ENCODE measurements at regions not wholly inside any gene's neighbourhood (a gene's known extent, or its start where the extent isn't known, plus 50 kb on each side); places are given as distances from the start of the nearest gene placed in this dataset.
"Not testable (repeated sequence)": the region's sequence is repeated elsewhere in the genome, so short reads cannot be mapped to it uniquely, and the experiment has no call there.

DNA sequence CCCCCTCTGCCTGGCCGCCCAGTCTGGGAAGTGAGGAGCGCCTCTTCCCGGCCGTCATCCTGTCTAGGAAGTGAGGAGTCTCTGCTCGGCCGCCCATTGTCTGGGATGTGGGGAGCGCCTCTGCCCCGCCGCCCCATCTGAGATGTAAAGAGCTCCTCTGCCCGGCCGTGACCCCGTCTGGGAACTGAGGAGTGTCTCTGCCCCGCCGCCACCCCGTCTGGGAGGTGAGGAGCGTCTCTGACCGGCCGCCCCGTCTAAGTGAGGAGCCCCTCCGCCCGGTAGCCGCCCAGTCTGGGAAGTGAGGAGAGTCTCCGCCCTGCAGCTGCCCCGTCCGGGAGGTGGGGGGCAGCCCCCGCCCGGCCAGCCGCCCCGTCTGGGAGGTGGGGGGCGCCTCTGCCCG is 228.9 kb downstream of the RPIA start:
- not testable (repeated sequence) for DNase-seq (ENCODE audit: low read depth, low spot score)

DNA sequence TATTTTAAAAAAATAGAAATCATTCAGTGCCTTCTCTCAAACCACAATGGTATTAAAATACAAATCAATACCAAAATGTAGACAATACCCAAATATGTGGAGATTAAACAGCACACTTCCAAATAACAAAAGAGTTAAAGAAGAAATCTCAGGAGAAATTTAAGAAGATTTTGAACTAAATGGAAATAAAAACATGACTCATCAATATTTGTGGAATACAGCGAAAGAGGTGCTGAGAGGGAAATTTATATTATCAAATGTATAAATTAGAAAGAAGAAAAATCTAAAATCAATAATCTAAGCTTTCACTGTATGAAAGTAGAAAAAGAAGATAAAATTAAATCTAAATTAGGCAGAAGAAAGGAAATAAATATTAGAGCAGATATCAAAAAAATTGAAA is 233.1 kb downstream of the RPIA start:
- no peak for DNase-seq (ENCODE audit: low read depth, low spot score)

DNA sequence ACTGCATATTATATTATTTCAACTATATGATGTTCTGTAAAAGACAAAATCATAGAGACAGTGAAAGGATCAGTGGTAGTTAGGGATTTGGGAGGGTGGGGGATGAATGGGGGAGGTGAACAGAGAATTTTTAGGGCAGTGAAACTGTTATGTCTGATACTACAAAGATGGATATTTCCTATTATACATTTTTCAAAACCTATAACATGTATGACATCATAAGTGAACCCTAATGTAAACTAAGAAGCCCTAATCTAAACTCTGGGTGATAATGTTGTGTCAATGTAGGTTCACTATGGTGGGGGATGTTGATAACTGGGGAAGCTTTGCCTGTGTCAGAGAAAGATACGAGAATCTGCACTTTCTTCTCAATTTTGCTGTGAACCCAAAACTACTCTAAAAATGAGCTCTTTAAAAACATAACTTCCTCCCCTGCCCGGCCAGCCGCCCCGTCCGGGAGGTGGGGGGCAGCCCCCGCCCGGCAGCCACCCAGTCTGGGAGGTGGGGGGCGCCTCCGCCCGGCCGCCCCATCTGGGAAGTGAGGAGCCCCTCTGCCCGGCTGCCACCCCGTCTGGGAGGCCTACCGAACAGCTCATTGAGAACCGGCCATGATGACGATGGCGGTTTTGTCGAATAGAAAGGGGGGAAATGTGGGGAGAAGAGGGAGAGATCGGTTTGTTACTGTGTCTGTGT is 234.4 kb downstream of the RPIA start:
- no peak for DNase-seq (ENCODE audit: low read depth, low spot score)

GRCh38 chr2:88927128-88927527 is 235.7 kb downstream of the RPIA start:
- no peak for DNase-seq (ENCODE audit: low read depth, low spot score)

DNA sequence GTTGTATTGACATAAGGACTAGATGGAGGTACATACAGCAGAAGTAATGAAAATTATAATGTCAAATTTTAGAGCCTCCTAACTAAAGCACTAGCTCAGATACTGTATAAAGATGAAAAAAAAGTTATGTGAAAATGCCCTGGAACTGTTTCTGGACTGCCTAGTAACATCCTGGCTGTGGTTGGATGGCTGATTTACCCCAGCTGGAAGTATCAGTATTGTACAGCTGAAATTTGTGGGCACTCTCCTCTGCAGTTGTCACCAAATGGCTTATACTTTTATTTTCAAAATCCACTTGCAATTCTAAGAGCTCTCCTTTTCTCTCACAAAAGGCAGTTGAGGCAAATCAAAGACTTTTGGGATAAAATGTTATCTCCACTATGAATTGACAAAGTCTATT is 239.2 kb downstream of the RPIA start:
- no peak for DNase-seq (ENCODE audit: low read depth, low spot score)

DNA sequence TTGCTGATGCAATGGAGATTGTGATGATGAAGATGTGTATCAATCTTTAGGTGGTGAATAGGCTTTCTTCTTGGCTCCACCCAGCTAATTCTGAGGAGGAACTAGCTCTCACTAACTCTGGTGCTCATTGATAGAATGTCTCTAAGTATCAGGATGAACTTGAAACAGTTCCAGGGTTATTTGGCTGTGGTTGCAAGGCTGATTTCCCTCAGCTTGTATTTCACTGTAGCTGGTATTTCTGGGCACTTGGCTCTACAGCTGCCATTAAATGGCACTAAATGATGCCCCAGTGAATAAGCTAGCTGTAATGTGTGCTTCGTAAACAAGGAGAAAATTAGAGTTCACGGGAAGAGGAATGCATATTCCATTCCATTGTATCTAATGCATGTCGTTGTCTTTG is 241.2 kb downstream of the RPIA start:
- DNase-seq (ENCODE audit: low read depth, low spot score): no peak

GRCh38 chr2:88933091-88933490 is 241.6 kb downstream of the RPIA start:
- no peak for DNase-seq (ENCODE audit: low read depth, low spot score)

DNA sequence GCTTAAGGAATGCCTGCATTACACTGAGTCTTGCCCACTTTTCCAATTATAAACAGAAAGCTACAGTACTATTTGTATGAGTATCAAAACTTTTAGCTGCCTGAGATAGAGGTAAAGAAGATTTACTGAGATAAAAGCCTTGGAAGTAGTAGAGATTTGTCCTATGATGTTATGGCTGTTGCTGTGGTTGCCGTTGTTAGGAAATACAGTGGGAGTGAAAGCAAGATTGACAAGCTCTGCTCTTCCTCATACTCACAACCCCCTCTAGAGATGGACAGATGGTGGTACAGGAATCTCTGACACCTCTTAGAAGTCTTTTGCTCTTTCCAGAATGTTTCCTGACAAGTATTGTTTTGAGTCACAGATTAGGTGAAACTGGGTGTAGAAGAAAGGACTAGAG is 242.5 kb downstream of the RPIA start:
- no peak for DNase-seq (ENCODE audit: low read depth, low spot score)

- DNase-seq (ENCODE audit: low read depth, low spot score): peak; percentile 55
These were observed 249.7 kb downstream of the RPIA start for GRCh38 chr2:88941178-88941577.

GRCh38 chr2:88942798-88943197 is 251.3 kb downstream of the RPIA start:
- DNase-seq (ENCODE audit: low read depth, low spot score): no peak

DNA sequence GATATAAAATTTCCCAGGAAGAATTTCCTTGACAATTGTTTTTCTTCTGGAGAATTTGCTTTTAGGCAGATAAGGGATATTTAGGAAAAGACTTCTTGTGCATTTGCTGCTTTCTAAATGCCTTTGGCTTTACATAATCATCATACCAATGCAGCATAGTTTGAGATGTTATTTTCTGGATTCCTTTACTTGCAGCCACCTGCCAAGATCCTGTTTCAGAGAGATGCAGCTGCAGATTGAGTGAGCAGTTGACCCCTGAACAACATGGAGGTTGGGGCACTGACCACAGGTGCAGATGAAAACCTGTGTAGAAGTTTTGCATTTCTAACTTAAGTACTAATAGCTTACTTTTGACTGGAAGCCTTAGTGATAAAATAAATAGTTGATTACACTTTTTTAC is 257.9 kb downstream of the RPIA start:
- DNase-seq (ENCODE audit: low read depth, low spot score): no peak

GRCh38 chr2:88950010-88950409 is 258.5 kb downstream of the RPIA start:
- peak; percentile 9 for DNase-seq (ENCODE audit: low read depth, low spot score)

- DNase-seq (ENCODE audit: low read depth, low spot score): no peak
These were observed 264.1 kb downstream of the RPIA start for GRCh38 chr2:88955607-88956006.

DNA sequence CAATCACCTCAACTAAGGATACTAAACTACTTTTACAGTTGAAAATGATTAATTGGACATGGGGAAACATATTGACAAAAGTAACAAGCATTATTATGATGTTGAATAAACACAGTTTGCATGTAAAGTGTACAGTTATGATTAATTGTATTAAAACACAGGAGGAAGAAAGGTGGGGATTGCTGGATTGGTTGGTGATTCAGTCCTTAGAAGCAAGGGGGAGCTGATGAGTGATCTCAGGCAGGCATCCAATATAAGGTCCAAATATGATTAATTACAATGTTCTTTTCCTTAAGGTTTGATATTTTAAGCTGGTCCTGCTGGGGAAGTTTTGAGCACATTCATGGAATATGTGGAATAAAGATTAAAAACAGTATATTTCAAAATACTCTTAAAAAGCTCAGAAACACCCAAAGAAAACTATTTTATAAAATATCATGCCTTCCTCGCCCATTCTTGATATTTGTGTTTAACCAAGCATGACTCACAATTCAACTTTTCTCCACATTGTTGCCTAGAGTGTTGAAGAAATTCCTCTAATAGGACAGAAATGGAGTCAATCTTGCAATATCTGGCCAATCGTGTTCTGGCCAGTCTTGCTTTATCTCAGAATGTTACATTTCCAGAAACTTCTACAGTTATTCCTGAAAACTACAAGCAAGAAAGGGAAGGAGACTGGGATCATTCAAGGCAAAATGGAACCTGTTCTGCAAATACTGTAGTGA is 268.2 kb downstream of the RPIA start:
- no peak for DNase-seq (ENCODE audit: low read depth, low spot score)

- DNase-seq (ENCODE audit: low read depth, low spot score): peak; percentile 42
These were observed 269.9 kb downstream of the RPIA start for GRCh38 chr2:88961323-88961722.

DNA sequence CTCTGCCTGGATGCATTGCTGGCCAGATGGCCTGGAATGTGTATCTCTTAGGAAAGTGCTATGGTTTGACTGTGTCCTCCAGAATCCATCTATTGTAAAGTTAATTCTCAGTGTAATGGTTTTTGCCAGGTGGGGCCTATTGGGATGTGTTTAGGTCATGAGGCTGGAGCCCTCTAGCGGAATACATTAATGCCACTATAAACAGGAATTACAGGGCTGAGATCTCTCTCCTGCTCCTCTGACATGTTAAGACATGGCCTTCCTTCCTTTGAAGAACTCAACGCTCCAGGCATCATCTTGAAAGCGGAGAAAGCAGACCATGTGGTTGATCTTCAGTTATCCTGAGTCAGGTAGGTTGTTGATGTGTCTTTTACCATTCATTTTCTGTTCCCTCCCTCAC is 276.4 kb downstream of the RPIA start:
- DNase-seq (ENCODE audit: low read depth, low spot score): peak; percentile 4

- DNase-seq (ENCODE audit: low read depth, low spot score): not testable (repeated sequence)
These were observed 286.5 kb downstream of the RPIA start for GRCh38 chr2:88978011-88978410.

DNA sequence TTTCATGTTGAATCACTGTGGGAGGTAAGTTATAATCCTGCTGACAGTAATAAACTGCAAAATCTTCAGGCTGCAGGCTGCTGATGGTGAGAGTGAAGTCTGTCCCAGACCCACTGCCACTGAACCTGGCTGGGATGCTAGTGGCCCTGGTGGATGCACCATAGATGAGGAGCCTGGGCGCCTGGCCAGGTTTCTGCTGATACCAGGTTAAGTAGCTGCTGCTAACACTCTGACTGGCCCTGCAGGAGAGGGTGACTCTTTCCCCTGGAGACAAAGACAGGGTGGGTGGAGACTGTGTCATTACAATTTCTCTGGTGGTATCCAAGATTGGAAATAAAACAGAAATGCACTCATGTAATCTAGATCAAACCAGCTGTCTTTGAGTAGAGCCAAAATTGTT is 287.0 kb downstream of the RPIA start:
- DNase-seq (ENCODE audit: low read depth, low spot score): not testable (repeated sequence)

- DNase-seq (ENCODE audit: low read depth, low spot score): not testable (repeated sequence)
These were observed 292.6 kb downstream of the RPIA start for GRCh38 chr2:88984079-88984478.

GRCh38 chr2:88986721-88987330 is 295.4 kb downstream of the RPIA start:
- peak; percentile 24 for DNase-seq (ENCODE audit: low read depth, low spot score)

DNA sequence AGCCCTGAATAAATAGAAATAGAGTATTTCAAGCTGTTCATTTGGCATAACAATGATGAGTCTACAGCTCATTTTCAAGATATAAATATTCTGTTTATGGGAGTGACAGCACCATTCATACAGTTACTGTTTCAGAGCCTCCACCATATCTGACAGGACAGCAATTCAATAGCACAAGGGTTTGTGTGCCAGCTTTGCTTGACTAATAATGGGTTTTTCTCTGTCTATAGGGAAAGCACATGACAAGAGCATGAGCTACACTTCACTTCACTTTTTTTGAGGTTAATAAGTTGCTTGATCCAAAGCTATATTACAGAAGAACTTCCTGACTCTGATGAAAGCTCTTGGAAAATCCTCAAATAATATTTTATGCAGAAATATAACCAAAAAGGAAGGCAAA is 297.1 kb downstream of the RPIA start:
- not testable (repeated sequence) for DNase-seq (ENCODE audit: low read depth, low spot score)

GRCh38 chr2:88992819-88993218 is 301.3 kb downstream of the RPIA start:
- DNase-seq (ENCODE audit: low read depth, low spot score): not testable (repeated sequence)

DNA sequence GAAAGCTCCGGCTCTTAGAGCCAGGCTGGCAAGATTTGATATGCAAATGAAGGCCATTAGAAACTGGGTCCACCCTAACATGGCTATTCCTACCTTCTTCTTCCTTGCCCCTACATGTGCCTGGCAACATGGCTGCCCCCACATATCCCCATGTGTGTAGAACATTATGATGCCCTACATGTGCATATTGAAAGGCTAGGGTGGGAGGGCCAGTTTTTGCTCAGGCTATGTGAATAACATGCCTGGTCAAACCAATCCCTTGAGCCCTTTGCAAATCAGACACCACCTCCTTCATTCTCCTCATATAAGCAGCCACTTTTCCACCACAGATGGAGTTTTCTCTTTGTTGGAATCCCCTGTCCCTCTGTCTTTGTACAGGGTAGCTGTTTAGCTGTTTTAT is 303.4 kb downstream of the RPIA start:
- DNase-seq (ENCODE audit: low read depth, low spot score): not testable (repeated sequence)
